ENCODE measurements at regions not wholly inside any gene's neighbourhood (a gene's known extent, or its start where the extent isn't known, plus 50 kb on each side); places are given as distances from the start of the nearest gene placed in this dataset.

DNA sequence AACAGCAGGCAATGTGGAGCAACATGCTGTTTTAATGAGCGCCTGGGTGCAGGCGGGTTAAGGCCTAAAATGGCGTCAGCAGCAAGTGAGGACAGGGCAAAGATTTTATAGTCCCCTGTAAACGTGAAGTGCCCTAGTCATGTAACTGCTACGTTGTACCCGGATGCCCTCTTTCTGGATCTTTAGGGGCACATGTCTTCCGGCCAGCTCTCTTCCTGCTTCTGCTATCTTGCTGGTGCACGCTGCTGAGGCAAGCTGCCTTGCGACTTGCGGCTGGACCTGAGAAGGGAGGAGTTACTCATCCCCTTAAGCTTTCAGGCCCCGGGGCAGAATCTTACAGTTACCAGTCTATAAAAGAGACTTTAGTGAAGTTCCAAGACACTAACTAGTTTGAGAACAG is 303.6 kb upstream of the DACH1 start:
- no peak overlapping the region for H3K27ac ChIP-seq (ENCODE audit: low read depth in 1 of 2, low read length in 1 of 2)
- no peak overlapping the region for H3K4me3 ChIP-seq
- 95% methylated on average over 11 of the region's 11 CpGs for WGBS, 2 donors
- TF ChIP-seq, protein P1, sequence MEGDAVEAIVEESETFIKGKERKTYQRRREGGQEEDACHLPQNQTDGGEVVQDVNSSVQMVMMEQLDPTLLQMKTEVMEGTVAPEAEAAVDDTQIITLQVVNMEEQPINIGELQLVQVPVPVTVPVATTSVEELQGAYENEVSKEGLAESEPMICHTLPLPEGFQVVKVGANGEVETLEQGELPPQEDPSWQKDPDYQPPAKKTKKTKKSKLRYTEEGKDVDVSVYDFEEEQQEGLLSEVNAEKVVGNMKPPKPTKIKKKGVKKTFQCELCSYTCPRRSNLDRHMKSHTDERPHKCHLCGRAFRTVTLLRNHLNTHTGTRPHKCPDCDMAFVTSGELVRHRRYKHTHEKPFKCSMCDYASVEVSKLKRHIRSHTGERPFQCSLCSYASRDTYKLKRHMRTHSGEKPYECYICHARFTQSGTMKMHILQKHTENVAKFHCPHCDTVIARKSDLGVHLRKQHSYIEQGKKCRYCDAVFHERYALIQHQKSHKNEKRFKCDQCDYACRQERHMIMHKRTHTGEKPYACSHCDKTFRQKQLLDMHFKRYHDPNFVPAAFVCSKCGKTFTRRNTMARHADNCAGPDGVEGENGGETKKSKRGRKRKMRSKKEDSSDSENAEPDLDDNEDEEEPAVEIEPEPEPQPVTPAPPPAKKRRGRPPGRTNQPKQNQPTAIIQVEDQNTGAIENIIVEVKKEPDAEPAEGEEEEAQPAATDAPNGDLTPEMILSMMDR (IDR thresholded peaks at IDR 0.05; ENCODE audit: control extremely low read depth, extremely low read depth) = no peak
- no peaks in the 10 kb centered on the region for H3K27me3 ChIP-seq (ENCODE audit: control insufficient read depth in 3 of 3, insufficient read depth in 3 of 3, low read length in 2 of 3)
- no peaks in the 10 kb centered on the region for H3K9me3 ChIP-seq (ENCODE audit: control insufficient read depth in 4 of 4, insufficient read depth in 3 of 4, low read length in 3 of 4)
- no peak for ATAC-seq (ENCODE audit: insufficient read depth, low FRiP score)
- no peak for DNase-seq
- no peaks in the 10 kb centered on the region for H3K36me3 ChIP-seq (ENCODE audit: control insufficient read depth in 4 of 4, insufficient read depth in 4 of 4, low read length in 4 of 4)
- no peak overlapping the region for H3K9ac ChIP-seq (ENCODE audit: insufficient read depth in 1 of 2, low read length in 2 of 2)
- H3K4me1 ChIP-seq (ENCODE audit: control insufficient read depth in 5 of 5, insufficient read depth in 5 of 5, low read length in 5 of 5) = peaks cover 0 to 14% (median 0%) of the 10 kb centered on the region in 5 donors

DNA sequence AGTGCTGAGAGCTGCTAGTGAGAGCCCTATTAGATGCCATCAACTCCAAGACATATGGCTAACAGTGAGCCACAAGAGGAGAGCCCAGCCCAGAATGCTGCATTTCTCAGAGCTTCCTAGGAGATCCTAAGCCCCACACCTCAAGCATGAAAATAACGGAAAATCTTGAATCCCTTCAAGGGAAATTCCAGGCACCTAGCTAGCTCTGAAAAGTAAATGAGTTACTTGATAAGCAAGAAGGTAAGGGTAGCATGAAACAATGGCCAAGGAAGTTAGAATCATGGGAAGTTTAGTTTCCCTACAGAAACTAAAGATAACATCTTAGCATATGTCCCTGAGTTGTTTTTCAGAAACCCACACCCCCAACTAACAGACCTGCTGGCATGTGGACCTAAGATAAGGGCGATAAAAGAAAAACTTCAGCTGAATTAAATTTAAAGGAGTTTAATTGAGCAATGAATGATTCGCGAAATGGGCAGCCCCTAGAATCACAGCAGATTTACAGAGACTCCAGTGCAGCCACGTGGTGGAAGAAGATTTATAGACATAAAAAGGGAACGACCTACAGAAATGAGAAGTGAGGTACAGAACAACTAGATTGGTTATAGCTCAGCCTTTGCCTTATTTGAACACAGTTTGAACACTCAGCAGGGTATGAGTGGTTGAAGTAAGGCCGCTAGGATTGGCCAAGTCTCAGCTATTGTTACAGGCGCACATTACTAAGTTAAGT is 301.3 kb upstream of the DACH1 start:
- no peaks in the 10 kb centered on the region for H3K4me1 ChIP-seq (ENCODE audit: control insufficient read depth in 5 of 5, insufficient read depth in 5 of 5, low read length in 5 of 5)
- TF ChIP-seq, protein P1 (IDR thresholded peaks at IDR 0.05; ENCODE audit: control extremely low read depth, extremely low read depth) = no peak
- no peak overlapping the region for H3K27ac ChIP-seq (ENCODE audit: low read depth in 1 of 2, low read length in 1 of 2)
- no peaks in the 10 kb centered on the region for H3K27me3 ChIP-seq (ENCODE audit: control insufficient read depth in 3 of 3, insufficient read depth in 3 of 3, low read length in 2 of 3)
- no peaks in the 10 kb centered on the region for H3K9me3 ChIP-seq (ENCODE audit: control insufficient read depth in 4 of 4, insufficient read depth in 3 of 4, low read length in 3 of 4)
- DNase-seq = no peak
- no peak for ATAC-seq (ENCODE audit: insufficient read depth, low FRiP score)
- H3K9ac ChIP-seq (ENCODE audit: insufficient read depth in 1 of 2, low read length in 2 of 2) = no peak overlapping the region
- no peaks in the 10 kb centered on the region for H3K36me3 ChIP-seq (ENCODE audit: control insufficient read depth in 4 of 4, insufficient read depth in 4 of 4, low read length in 4 of 4)
- 47 to 71% methylated on average over 8 of the region's 8 CpGs for WGBS, 2 donors
- no peak overlapping the region for H3K4me3 ChIP-seq

DNA sequence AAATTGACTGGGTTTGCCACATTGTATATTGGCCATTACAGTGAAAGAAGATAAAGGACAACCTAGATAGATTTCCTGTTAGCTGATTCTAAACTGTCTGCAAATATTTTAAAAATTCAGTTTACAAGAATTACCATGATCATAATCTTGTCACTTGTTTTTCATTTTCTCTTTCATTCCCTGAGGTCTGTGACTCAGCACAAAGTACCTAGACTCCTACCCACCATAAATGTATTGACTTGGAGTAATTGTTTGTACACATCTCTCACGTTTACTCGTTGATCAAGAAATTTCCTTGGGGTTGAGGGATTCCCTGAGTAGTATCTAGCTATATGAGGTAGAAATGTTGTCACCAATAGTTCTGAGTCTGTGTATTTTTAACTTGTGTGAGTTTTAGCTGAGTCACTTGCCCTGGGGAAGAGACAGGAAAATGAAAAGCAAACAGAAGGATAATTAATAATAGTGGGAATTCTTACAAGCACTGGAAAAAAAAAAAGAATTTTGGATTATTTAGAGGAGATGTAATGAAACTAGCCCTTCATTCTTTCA is 299.2 kb upstream of the DACH1 start:
- Histone ChIP-seq H3K36me3 (ENCODE audit: control insufficient read depth in 4 of 4, insufficient read depth in 4 of 4, low read length in 4 of 4) (no peaks in the 10 kb centered on the region), H3K4me3 (no peak overlapping the region), H3K4me1 (ENCODE audit: control insufficient read depth in 5 of 5, insufficient read depth in 5 of 5, low read length in 5 of 5) (no peaks in the 10 kb centered on the region), H3K9me3 (ENCODE audit: control insufficient read depth in 4 of 4, insufficient read depth in 3 of 4, low read length in 3 of 4) (no peaks in the 10 kb centered on the region), H3K27ac (ENCODE audit: low read depth in 1 of 2, low read length in 1 of 2) (no peak overlapping the region), H3K27me3 (ENCODE audit: control insufficient read depth in 3 of 3, insufficient read depth in 3 of 3, low read length in 2 of 3) (no peaks in the 10 kb centered on the region), H3K9ac (ENCODE audit: insufficient read depth in 1 of 2, low read length in 2 of 2) (no peak overlapping the region)
- DNase-seq = no peak
- WGBS, 2 donors = 47 to 58% methylated on average over 2 of the region's 2 CpGs
- TF ChIP-seq, protein P1 (IDR thresholded peaks at IDR 0.05; ENCODE audit: control extremely low read depth, extremely low read depth) = no peak
- ATAC-seq (ENCODE audit: insufficient read depth, low FRiP score) = no peak
